ENCODE measurements at regions not wholly inside any gene's neighbourhood (a gene's known extent, or its start where the extent isn't known, plus 50 kb on each side); places are given as distances from the start of the nearest gene placed in this dataset.
"Not testable (repeated sequence)": the region's sequence is repeated elsewhere in the genome, so short reads cannot be mapped to it uniquely, and the experiment has no call there.

- DNase-seq (ENCODE audit: low read depth) = no peak
Measured at GRCh38 chr5:90066920-90067319, 342.6 kb downstream of the CETN3 start.

GRCh38 chr5:90056911-90057705, 352.4 kb downstream of the CETN3 start:
- DNase-seq (ENCODE audit: low read depth) = no peak

GRCh38 chr5:90055831-90056328, 353.7 kb downstream of the CETN3 start:
- DNase-seq (ENCODE audit: low read depth) = no peak

- DNase-seq (ENCODE audit: low read depth) = no peak
Measured at GRCh38 chr5:90054612-90055011, 354.9 kb downstream of the CETN3 start.

- DNase-seq (ENCODE audit: low read depth) = no peak
Measured at GRCh38 chr5:90051756-90052155, 357.8 kb downstream of the CETN3 start.

GRCh38 chr5:90050103-90050502, 359.5 kb downstream of the CETN3 start:
- DNase-seq (ENCODE audit: low read depth) = no peak

- DNase-seq (ENCODE audit: low read depth) = no peak
Measured at GRCh38 chr5:90047113-90047512, 362.4 kb downstream of the CETN3 start.

GRCh38 chr5:90040082-90040481, 369.5 kb downstream of the CETN3 start:
- DNase-seq (ENCODE audit: low read depth) = not testable (repeated sequence)

- DNase-seq (ENCODE audit: low read depth) = no peak
Measured at GRCh38 chr5:90037646-90038045, 371.9 kb downstream of the CETN3 start.

- DNase-seq (ENCODE audit: low read depth) = no peak
Measured at GRCh38 chr5:90022711-90023053, 386.9 kb downstream of the CETN3 start.

GRCh38 chr5:90022002-90022710, 387.4 kb downstream of the CETN3 start:
- no peak for DNase-seq (ENCODE audit: low read depth)

- DNase-seq (ENCODE audit: low read depth) = no peak
Measured at GRCh38 chr5:90020575-90021538, 388.7 kb downstream of the CETN3 start.

- no peak for DNase-seq (ENCODE audit: low read depth)
Measured at GRCh38 chr5:90017239-90017638, 392.3 kb downstream of the CETN3 start.

- no peak for DNase-seq (ENCODE audit: low read depth)
Measured at GRCh38 chr5:90015584-90016018, 394.0 kb downstream of the CETN3 start.

- no peak for DNase-seq (ENCODE audit: low read depth)
Measured at GRCh38 chr5:90014420-90014819, 395.1 kb downstream of the CETN3 start.

- no peak for DNase-seq (ENCODE audit: low read depth)
Measured at GRCh38 chr5:90000351-90000750, 409.2 kb downstream of the CETN3 start.

GRCh38 chr5:89998519-89999305, 410.8 kb downstream of the CETN3 start:
- DNase-seq (ENCODE audit: low read depth) = no peak

- no peak for DNase-seq (ENCODE audit: low read depth)
Measured at GRCh38 chr5:89996890-89997289, 412.7 kb downstream of the CETN3 start.

GRCh38 chr5:89996335-89996734, 413.2 kb downstream of the CETN3 start:
- DNase-seq (ENCODE audit: low read depth) = no peak

GRCh38 chr5:89994266-89994665, 415.3 kb downstream of the CETN3 start:
- no peak for DNase-seq (ENCODE audit: low read depth)

- DNase-seq (ENCODE audit: low read depth) = no peak
Measured at GRCh38 chr5:89992201-89992600, 417.4 kb downstream of the CETN3 start.
